Activated naive CD4-positive, alpha-beta T cell treated with anti-CD3 and anti-CD28 coated beads, Interleukin-2, amount 10 ng/mL, durations not matched to agents 7 days and 5 days (primary cell): ENCODE measurements at regions not wholly inside any gene's neighbourhood (a gene's known extent, or its start where the extent isn't known, plus 50 kb on each side); places are given as distances from the start of the nearest gene placed in this dataset.
"Not testable (repeated sequence)": the region's sequence is repeated elsewhere in the genome, so short reads cannot be mapped to it uniquely, and the experiment has no call there.

Experiments
- CTCF ChIA-PET: fragments of 350-600 bp; sonication (Branson Sonifier 250); formaldehyde crosslinking; loops from one replicate; lab custom pipeline; 2021; ENCODE audit warnings: antibody characterized with exemption; lab: Charles Lee
- DNase-seq: peaks from one replicate; pipeline ENCODE4 v3.0.0-alpha.2; 2020
- H3K27ac Mint-ChIP-seq: one replicate; pipeline ENCODE4 v1.8.0; 2021; ENCODE audit warnings: mild to moderate bottlenecking, moderate library complexity, mixed read lengths
- H3K27me3 Mint-ChIP-seq: one replicate; pipeline ENCODE4 v1.8.0; 2021; ENCODE audit warnings: mild to moderate bottlenecking, mixed read lengths
- H3K36me3 Mint-ChIP-seq: one replicate; pipeline ENCODE4 v1.8.0; 2021; ENCODE audit warnings: mixed read lengths
- H3K4me1 Mint-ChIP-seq: one replicate; pipeline ENCODE4 v1.8.0; 2021; ENCODE audit warnings: mixed read lengths
- H3K4me3 Mint-ChIP-seq: one replicate; pipeline ENCODE4 v1.8.0; 2021; ENCODE audit warnings: mild to moderate bottlenecking, moderate library complexity, mixed read lengths
- H3K9me3 Mint-ChIP-seq: one replicate; pipeline ENCODE4 v1.8.0; 2021; ENCODE audit warnings: mixed read lengths

DNA sequence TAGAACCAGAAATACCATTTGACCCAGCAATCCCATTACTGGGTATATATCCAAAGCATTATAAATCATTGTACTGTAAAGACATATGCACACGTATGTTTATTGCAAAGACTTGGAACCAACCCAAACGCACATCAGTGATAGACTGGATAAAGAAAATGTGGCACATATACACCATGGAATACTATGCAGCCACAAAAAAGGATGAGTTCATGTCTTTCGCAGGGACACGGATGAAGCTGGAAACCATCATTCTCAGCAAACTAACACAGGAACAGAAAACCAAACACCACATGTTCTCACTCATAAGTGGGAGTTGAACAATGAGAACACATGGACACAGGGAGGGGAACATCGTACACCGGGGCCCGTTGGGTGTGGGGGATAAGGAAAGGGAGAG is 242.2 kb downstream of the ACTR3 start:
- CTCF ChIA-PET, H3K9me3 Mint-ChIP-seq, H3K4me3 Mint-ChIP-seq, DNase-seq, H3K27ac Mint-ChIP-seq, H3K27me3 Mint-ChIP-seq, H3K36me3 Mint-ChIP-seq, H3K4me1 Mint-ChIP-seq: not testable (repeated sequence)

- DNase-seq: no peak
- Mint-ChIP-seq H3K9me3 (no peaks in the 10 kb centered on the region), H3K4me1 (no peaks in the 10 kb centered on the region), H3K27me3 (no peaks in the 10 kb centered on the region), H3K4me3 (no peak overlapping the region), H3K27ac (no peak overlapping the region), H3K36me3 (no peaks in the 10 kb centered on the region)
- CTCF ChIA-PET: no interaction called here
Observed at GRCh38 chr2:114134146-114134545, 244.3 kb downstream of the ACTR3 start.

- no peaks in the 10 kb centered on the region for H3K9me3 Mint-ChIP-seq
- CTCF ChIA-PET: no interaction called here
- DNase-seq: no peak
- no peak overlapping the region for H3K4me3 Mint-ChIP-seq
- no peak overlapping the region for H3K27ac Mint-ChIP-seq
- no peaks in the 10 kb centered on the region for H3K27me3 Mint-ChIP-seq
- H3K36me3 Mint-ChIP-seq: no peaks in the 10 kb centered on the region
- no peaks in the 10 kb centered on the region for H3K4me1 Mint-ChIP-seq
Observed at GRCh38 chr2:114139542-114139941, 249.7 kb downstream of the ACTR3 start.

DNA sequence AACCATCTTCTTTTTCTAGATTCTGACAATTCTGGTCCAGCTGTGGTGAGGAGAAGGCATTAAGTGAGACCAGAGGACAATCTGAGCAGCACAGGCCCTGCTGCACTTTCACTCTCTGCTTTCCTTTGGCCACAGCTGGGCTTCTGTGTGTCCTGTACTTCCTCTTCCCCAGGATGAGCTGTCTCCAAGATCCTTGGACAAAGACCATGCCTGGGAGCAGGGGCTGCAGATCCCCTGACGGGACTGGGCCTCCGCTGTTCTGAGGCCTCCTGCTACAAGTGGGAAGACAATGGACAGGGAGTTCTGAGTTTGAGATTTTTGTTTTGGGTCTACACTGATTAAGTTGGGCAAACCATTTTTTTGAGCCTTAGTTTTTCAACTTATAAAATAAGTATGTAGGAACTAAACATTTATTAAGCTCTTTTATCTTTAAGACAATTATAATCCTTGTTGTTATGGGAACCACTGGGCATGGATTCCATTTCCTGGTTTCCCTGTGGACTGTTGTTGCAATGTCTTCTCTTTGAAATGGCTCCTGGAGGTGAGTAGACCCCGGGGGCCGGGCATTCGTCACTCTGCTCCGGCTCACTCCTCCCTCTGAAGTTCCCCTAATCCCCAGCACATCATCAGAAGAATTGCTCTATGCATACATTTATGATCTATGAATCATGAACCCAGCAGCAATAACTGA is 266.6 kb downstream of the ACTR3 start:
- Mint-ChIP-seq H3K27ac (no peak overlapping the region), H3K4me1 (no peaks in the 10 kb centered on the region), H3K4me3 (no peak overlapping the region), H3K36me3 (no peaks in the 10 kb centered on the region), H3K9me3 (no peaks in the 10 kb centered on the region), H3K27me3 (no peaks in the 10 kb centered on the region)
- no peak for DNase-seq
- CTCF ChIA-PET: no interaction called here

- no peak for DNase-seq
- Mint-ChIP-seq H3K9me3 (no peaks in the 10 kb centered on the region), H3K4me1 (no peaks in the 10 kb centered on the region), H3K27ac (no peak overlapping the region), H3K4me3 (no peak overlapping the region), H3K36me3 (no peaks in the 10 kb centered on the region), H3K27me3 (no peaks in the 10 kb centered on the region)
- CTCF ChIA-PET: no interaction called here
Observed at GRCh38 chr2:114157057-114157385, 267.1 kb downstream of the ACTR3 start.

GRCh38 chr2:114160263-114160981 is 270.5 kb downstream of the ACTR3 start:
- Mint-ChIP-seq H3K36me3 (no peaks in the 10 kb centered on the region), H3K27me3 (no peaks in the 10 kb centered on the region), H3K4me1 (no peaks in the 10 kb centered on the region), H3K27ac (no peak overlapping the region), H3K4me3 (no peak overlapping the region), H3K9me3 (no peaks in the 10 kb centered on the region)
- DNase-seq: no peak
- CTCF ChIA-PET: no interaction called here

GRCh38 chr2:114161371-114161770 is 271.5 kb downstream of the ACTR3 start:
- CTCF ChIA-PET: no interaction called here
- no peaks in the 10 kb centered on the region for H3K36me3 Mint-ChIP-seq
- H3K4me3 Mint-ChIP-seq: no peak overlapping the region
- no peak overlapping the region for H3K27ac Mint-ChIP-seq
- DNase-seq: no peak
- H3K27me3 Mint-ChIP-seq: no peaks in the 10 kb centered on the region
- H3K9me3 Mint-ChIP-seq: no peaks in the 10 kb centered on the region
- no peaks in the 10 kb centered on the region for H3K4me1 Mint-ChIP-seq

DNA sequence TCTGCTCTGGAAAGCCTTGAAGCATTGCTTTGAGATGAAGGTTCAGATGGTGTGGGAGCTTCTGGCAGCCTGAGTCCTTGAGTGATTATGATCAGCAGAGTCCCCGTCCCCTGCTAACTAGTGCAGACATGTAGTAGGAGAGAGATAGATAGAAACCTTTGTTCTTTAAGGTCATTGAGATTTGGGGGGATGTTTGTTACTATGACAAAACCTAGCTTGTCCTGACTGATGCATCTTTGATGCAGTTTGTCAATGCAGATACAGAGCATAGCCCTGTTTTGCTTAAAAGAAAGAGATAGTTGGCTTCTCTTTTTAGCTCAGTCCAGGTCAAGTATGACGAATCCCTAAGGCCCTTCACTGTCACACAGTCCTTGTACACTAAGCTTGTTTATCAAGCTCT is 274.6 kb upstream of the DPP10 start:
- no peaks in the 10 kb centered on the region for H3K27me3 Mint-ChIP-seq
- DNase-seq: no peak
- no peaks in the 10 kb centered on the region for H3K36me3 Mint-ChIP-seq
- no peak overlapping the region for H3K4me3 Mint-ChIP-seq
- CTCF ChIA-PET: no interaction called here
- H3K9me3 Mint-ChIP-seq: no peaks in the 10 kb centered on the region
- no peak overlapping the region for H3K27ac Mint-ChIP-seq
- H3K4me1 Mint-ChIP-seq: no peaks in the 10 kb centered on the region

GRCh38 chr2:114170070-114170469 is 272.4 kb upstream of the DPP10 start:
- Mint-ChIP-seq H3K27me3 (no peaks in the 10 kb centered on the region), H3K9me3 (no peaks in the 10 kb centered on the region), H3K27ac (no peak overlapping the region), H3K36me3 (no peaks in the 10 kb centered on the region), H3K4me3 (no peak overlapping the region), H3K4me1 (no peaks in the 10 kb centered on the region)
- no peak for DNase-seq
- CTCF ChIA-PET: no interaction called here

GRCh38 chr2:114175507-114175906 is 266.9 kb upstream of the DPP10 start:
- no peaks in the 10 kb centered on the region for H3K4me1 Mint-ChIP-seq
- CTCF ChIA-PET: no interaction called here
- no peak overlapping the region for H3K4me3 Mint-ChIP-seq
- no peaks in the 10 kb centered on the region for H3K27me3 Mint-ChIP-seq
- H3K27ac Mint-ChIP-seq: no peak overlapping the region
- no peak for DNase-seq
- H3K36me3 Mint-ChIP-seq: no peaks in the 10 kb centered on the region
- H3K9me3 Mint-ChIP-seq: no peaks in the 10 kb centered on the region

DNA sequence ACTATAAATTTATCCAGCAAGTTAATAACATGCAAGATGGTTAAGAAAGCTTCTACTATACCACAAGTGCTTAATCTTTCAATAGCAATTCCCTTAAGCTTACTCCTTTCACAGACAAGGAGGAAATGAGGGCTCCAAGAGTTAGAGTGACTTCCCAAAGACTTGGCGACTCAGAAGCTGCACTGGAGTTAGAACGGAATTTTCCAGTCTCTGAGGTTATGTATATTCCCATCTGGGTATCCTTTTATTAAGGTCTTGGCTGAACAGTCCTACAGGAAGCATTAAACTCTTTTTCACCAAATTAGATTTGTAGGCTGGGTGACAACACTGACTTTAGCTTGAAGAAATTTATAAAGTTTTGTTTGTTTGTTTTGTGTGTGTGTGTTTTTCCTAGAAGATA is 256.9 kb upstream of the DPP10 start:
- Mint-ChIP-seq H3K27ac (no peak overlapping the region), H3K36me3 (no peaks in the 10 kb centered on the region)
- CTCF ChIA-PET: no interaction called here

DNA sequence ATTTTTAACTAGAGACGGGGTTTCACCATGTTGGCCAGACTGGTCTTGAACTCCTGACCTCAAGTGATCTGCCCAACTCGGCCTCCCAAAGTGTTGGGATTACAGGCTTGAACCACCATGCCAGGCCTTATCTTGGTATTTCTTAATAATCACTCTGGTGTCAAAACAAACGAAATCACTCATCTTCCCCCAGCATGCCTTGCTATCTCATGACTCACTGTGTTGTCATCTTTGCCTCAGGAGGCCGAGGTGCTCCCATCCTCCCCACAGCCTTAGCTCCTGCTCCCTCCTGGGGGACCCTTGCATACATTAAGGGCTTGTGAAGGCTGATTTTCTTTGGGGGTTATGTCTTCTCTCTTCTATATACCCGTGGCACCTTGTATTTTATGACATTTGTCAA is 250.1 kb upstream of the DPP10 start:
- CTCF ChIA-PET: no interaction called here
- Mint-ChIP-seq H3K27ac (no peak overlapping the region), H3K9me3 (no peaks in the 10 kb centered on the region), H3K4me1 (no peaks in the 10 kb centered on the region), H3K4me3 (no peak overlapping the region), H3K27me3 (no peaks in the 10 kb centered on the region), H3K36me3 (no peaks in the 10 kb centered on the region)
- no peak for DNase-seq

More for the DNA sequence above, 256.9 kb upstream of the DPP10 start:
- no peak for DNase-seq
- no peaks in the 10 kb centered on the region for H3K9me3 Mint-ChIP-seq
- H3K4me3 Mint-ChIP-seq: no peak overlapping the region
- no peaks in the 10 kb centered on the region for H3K4me1 Mint-ChIP-seq
- H3K27me3 Mint-ChIP-seq: no peaks in the 10 kb centered on the region

DNA sequence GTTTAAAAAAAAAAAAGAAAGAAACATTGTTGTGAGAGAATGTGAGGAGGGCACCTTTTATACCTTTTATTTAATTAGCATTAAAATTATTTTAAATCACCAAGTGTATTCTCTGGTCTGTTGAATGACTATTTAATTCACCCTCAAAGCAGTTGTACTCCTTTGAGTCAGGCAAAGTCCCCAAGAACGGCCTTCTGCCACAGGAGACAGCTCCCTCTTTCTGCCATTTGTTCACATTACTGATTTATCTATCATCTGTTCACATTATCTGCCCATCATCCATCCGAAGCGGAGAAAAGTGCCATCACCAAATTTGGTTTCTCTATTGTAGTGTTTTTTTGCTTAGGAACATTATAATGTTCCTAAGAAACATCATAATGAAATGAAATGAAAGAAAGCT is 240.7 kb upstream of the DPP10 start:
- H3K36me3 Mint-ChIP-seq: no peaks in the 10 kb centered on the region
- CTCF ChIA-PET: no interaction called here
- H3K27ac Mint-ChIP-seq: no peak overlapping the region
- DNase-seq: no peak
- H3K9me3 Mint-ChIP-seq: no peaks in the 10 kb centered on the region
- H3K4me3 Mint-ChIP-seq: no peak overlapping the region
- H3K27me3 Mint-ChIP-seq: peaks cover 7% of the 10 kb centered on the region
- no peaks in the 10 kb centered on the region for H3K4me1 Mint-ChIP-seq

DNA sequence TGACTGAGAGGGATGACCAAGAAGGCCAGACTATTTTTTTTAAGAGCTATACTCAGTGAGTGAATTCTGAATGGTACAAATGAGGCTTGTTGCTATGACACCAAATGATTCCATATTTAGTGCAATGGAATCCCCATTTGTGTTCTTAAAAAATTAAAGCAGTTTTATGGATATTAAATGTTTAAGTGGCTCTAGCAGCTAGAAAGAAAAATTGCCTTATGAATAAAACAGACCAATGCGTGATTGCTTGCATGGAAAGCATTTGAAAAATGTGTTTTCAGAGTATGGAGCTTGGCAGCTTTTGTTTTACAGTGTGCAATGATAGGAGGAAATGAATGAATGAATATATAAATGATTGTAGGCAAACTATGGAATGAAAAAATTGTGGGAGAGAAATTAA is 238.8 kb upstream of the DPP10 start:
- CTCF ChIA-PET: no interaction called here
- Mint-ChIP-seq H3K27me3 (peaks cover 7% of the 10 kb centered on the region), H3K9me3 (no peaks in the 10 kb centered on the region), H3K27ac (no peak overlapping the region), H3K4me1 (no peaks in the 10 kb centered on the region), H3K4me3 (no peak overlapping the region), H3K36me3 (no peaks in the 10 kb centered on the region)
- no peak for DNase-seq

DNA sequence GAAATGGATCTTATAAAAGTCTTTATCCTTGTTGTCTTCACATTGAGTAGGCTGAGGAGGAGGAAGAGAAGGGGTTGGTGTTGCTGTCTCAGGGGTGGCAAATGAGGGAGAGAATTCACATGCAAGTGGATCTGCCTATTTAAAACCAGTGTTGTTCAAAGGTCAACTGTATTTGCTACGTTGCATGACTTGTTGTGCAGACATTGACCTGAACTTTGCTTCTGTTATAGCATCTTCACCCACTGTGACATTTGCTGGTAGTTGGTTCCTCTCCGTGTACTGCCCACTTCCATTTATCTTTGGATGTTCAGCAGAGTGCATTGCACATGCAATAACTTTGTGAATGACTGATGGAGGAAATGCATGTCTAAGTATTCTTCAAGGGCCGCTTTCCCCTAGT is 228.6 kb upstream of the DPP10 start:
- Mint-ChIP-seq H3K27me3 (no peaks in the 10 kb centered on the region), H3K4me1 (no peaks in the 10 kb centered on the region), H3K4me3 (no peak overlapping the region), H3K27ac (no peak overlapping the region), H3K36me3 (no peaks in the 10 kb centered on the region), H3K9me3 (no peaks in the 10 kb centered on the region)
- no peak for DNase-seq
- CTCF ChIA-PET: no interaction called here
